PC-3 (cell line): ENCODE measurements at regions not wholly inside any gene's neighbourhood (a gene's known extent, or its start where the extent isn't known, plus 50 kb on each side); places are given as distances from the start of the nearest gene placed in this dataset.

Experiments used
- ATAC-seq: fragments of 200-7000 bp; cut with Tn5 transposase; 2 replicates; pipeline ENCODE4 v1.9.1; 2020; ENCODE audit warnings: mild to moderate bottlenecking, moderate library complexity
- BruUV-seq: library from RNA; stranded (reverse); fragments of 400-500 nt; replicated peaks from 2 replicates; lab custom pipeline; 2021; lab: Mats Ljungman, UMichigan
- CTCF ChIA-PET: fragments of 300-600 bp; sonication (Branson Sonifier 250); formaldehyde crosslinking; loops from one replicate; lab custom pipeline; 2022; ENCODE audit warnings: antibody characterized with exemption; lab: Charles Lee
- POLR2A ChIA-PET: fragments of 300-600 bp; sonication (Branson Sonifier 250); formaldehyde crosslinking; loops from one replicate; lab custom pipeline; 2022; ENCODE audit warnings: antibody characterized with exemption; ENCODE audit not compliant: unreplicated experiment; lab: Charles Lee
- DNase-seq: peaks from one replicate; pipeline ENCODE4 v3.0.0-alpha.2; 2015
- H2AFZ ChIP-seq: fragments of 300-600 bp; sonication (generic); 2 replicates; pipeline ENCODE4 v1.6.0; 2016; ENCODE audit warnings: antibody characterized with exemption, low read length
- H3F3A ChIP-seq: fragments of 300-600 bp; sonication (generic); one replicate; pipeline ENCODE4 v1.6.0; 2017; ENCODE audit warnings: antibody characterized with exemption, low read length, control low read depth, mild to moderate bottlenecking; ENCODE audit not compliant: unreplicated experiment
- H3K27ac ChIP-seq: fragments of 300-600 bp; sonication (generic); 2 replicates; pipeline ENCODE4 v1.5.1; 2016; ENCODE audit warnings: mild to moderate bottlenecking, low read length
- H3K27me3 ChIP-seq: fragments of 300-600 bp; sonication (generic); 2 replicates; pipeline ENCODE4 v1.6.1; 2016; ENCODE audit warnings: low read length, mixed read lengths
- H3K36me3 ChIP-seq: fragments of 300-600 bp; sonication (generic); 2 replicates; pipeline ENCODE4 v1.6.1; 2016; ENCODE audit warnings: low read depth, mixed run types, low read length, mixed read lengths
- H3K4me1 ChIP-seq: fragments of 300-600 bp; sonication (generic); 2 replicates; pipeline ENCODE4 v1.5.1; 2016; ENCODE audit warnings: low read length; ENCODE audit not compliant: insufficient read depth
- H3K4me2 ChIP-seq: fragments of 300-600 bp; sonication (generic); 2 replicates; pipeline ENCODE4 v1.6.0; 2016; ENCODE audit warnings: low read length
- H3K4me3 ChIP-seq: fragments of 300-600 bp; sonication (generic); 2 replicates; pipeline ENCODE4 v1.5.1; 2016; ENCODE audit warnings: mild to moderate bottlenecking, low read length, mixed read lengths
- H3K79me2 ChIP-seq: fragments of 300-600 bp; sonication (generic); 2 replicates; pipeline ENCODE4 v1.6.1; 2017; ENCODE audit warnings: low read length, mixed read lengths
- H3K9ac ChIP-seq: fragments of 300-600 bp; sonication (generic); 2 replicates; pipeline ENCODE4 v1.6.0; 2016; ENCODE audit warnings: mild to moderate bottlenecking, low read length
- H3K9me2 ChIP-seq: fragments of 300-600 bp; sonication (generic); replicated peaks from 2 replicates; pipeline ENCODE4 v1.6.1; 2016; ENCODE audit warnings: mixed run types, low read length, mixed read lengths
- H3K9me3 ChIP-seq: fragments of 300-600 bp; sonication (generic); 2 replicates; pipeline ENCODE4 v1.6.1; 2016; ENCODE audit warnings: low read length, mixed read lengths
- H4K20me1 ChIP-seq: fragments of 300-600 bp; sonication (generic); 2 replicates; pipeline ENCODE4 v1.6.1; 2016; ENCODE audit warnings: low read length, mixed read lengths
- CTCF ChIP-seq: fragments of 300-600 bp; sonication (generic); conservative IDR thresholded peaks from 2 replicates; pipeline ENCODE4 v1.5.1; 2017; ENCODE audit warnings: antibody characterized with exemption, low read depth, mild to moderate bottlenecking, low read length
- EZH2 ChIP-seq: fragments of 300-600 bp; sonication (generic); IDR thresholded peaks from one replicate; pipeline ENCODE4 v1.6.1; 2017; ENCODE audit warnings: antibody characterized with exemption, mild to moderate bottlenecking, low read length; ENCODE audit not compliant: unreplicated experiment
- EZH2phosphoT487 ChIP-seq: fragments of 300-600 bp; sonication (generic); IDR thresholded peaks from 2 replicates; pipeline ENCODE4 v1.6.1; 2018; ENCODE audit warnings: mild to moderate bottlenecking, antibody characterized with exemption, low read length, borderline replicate concordance
- intact Hi-C: fragments of 100-400 bp; cut with micrococcal nuclease; formaldehyde crosslinking; loops from 2 replicates; pipeline ENCODE4 v1.9.0; 2023

GRCh38 chr2:237170020-237170419 is 84.3 kb downstream of the COPS8 start:
- no peak overlapping the region for H3K9ac ChIP-seq
- H2AFZ ChIP-seq = no peak overlapping the region
- H3K79me2 ChIP-seq = no peaks in the 10 kb centered on the region
- H3F3A ChIP-seq = no peaks in the 10 kb centered on the region
- intact Hi-C loops = loop anchor here (10.0 kb wide), 2 partner anchors 55 to 125 kb away; no protein-coding TSS in a partner anchor
- no peaks in the 10 kb centered on the region for H4K20me1 ChIP-seq
- H3K4me3 ChIP-seq = no peak overlapping the region
- BruUV-seq = no TSS peak
- no peaks in the 10 kb centered on the region for H3K27me3 ChIP-seq
- ATAC-seq (no peak), DNase-seq (no peak)
- H3K4me1 ChIP-seq = peaks cover 15% of the 10 kb centered on the region
- TF ChIP-seq EZH2 = no peak
- TF ChIP-seq CTCF = no peak
- TF ChIP-seq EZH2phosphoT487 = no peak
- no peaks in the 10 kb centered on the region for H3K36me3 ChIP-seq
- no peak overlapping the region for H3K4me2 ChIP-seq
- H3K27ac ChIP-seq = no peak overlapping the region
- POLR2A ChIA-PET = no interaction called here
- H3K9me2 ChIP-seq = no peaks in the 10 kb centered on the region
- CTCF ChIA-PET = no interaction called here
- no peaks in the 10 kb centered on the region for H3K9me3 ChIP-seq

- H3K4me3 ChIP-seq = no peak overlapping the region; the same call in 1 of the 2 replicates
- H3K4me2 ChIP-seq = peak overlapping the region; percentile 45
- no peak overlapping the region for H3K9ac ChIP-seq
Measured at GRCh38 chr2:237171396-237171795, 85.7 kb downstream of the COPS8 start.

More at GRCh38 chr2:237171396-237171795, 85.7 kb downstream of the COPS8 start:
- DNase-seq = peak; percentile 85
- Histone ChIP-seq H2AFZ (peak overlapping the region; percentile 32; the same call in 1 of the 2 replicates), H3K79me2 (no peaks in the 10 kb centered on the region), H3K9me2 (no peaks in the 10 kb centered on the region), H3K9me3 (no peaks in the 10 kb centered on the region), H4K20me1 (no peaks in the 10 kb centered on the region), H3K27me3 (no peaks in the 10 kb centered on the region), H3K27ac (no peak overlapping the region), H3K36me3 (no peaks in the 10 kb centered on the region), H3F3A (no peaks in the 10 kb centered on the region), H3K4me1 (peaks cover 20% of the 10 kb centered on the region)
- ATAC-seq = peak; percentile 89
- CTCF ChIA-PET = interaction anchor here (0.7 to 0.9 kb wide), 2 partner anchors 239 to 400 kb away, joined by 3 to 4 read pairs; no protein-coding TSS in a partner anchor
- POLR2A ChIA-PET = no interaction called here
- BruUV-seq = no TSS peak
- TF ChIP-seq EZH2 (no peak), CTCF (peak; percentile 73)
- intact Hi-C loops = loop anchor here (1.0 to 10.0 kb wide), 5 partner anchors 53 to 239 kb away; no protein-coding TSS in a partner anchor
